Fibroblast of lung (primary cell): ENCODE measurements at regions not wholly inside any gene's neighbourhood (a gene's known extent, or its start where the extent isn't known, plus 50 kb on each side); places are given as distances from the start of the nearest gene placed in this dataset.

Experiments
- EZH2 ChIP-seq: IDR thresholded peaks from 2 replicates; pipeline ENCODE4 v1.5.1; 2012; ENCODE audit warnings: low read length, control low read depth, mild to moderate bottlenecking; ENCODE audit errors: missing control alignments
- TF ChIP-seq, protein P1 (sequence below), 2 donors: IDR thresholded peaks in 1 of 2; conservative IDR thresholded peaks in 1 of 2; 1 replicate in 1 of 2; 2 replicates in 1 of 2; pipeline ENCODE4 v1.5.1; 2011 to 2012; ENCODE audit warnings: low read length in 2 of 2, control low read depth in 1 of 2, inconsistent platforms in 1 of 2, low read depth in 1 of 2, mild to moderate bottlenecking in 1 of 2

GRCh38 chr3:34001990-34002389 lies 203.6 kb downstream of the PDCD6IP start:
- TF ChIP-seq, protein P1, sequence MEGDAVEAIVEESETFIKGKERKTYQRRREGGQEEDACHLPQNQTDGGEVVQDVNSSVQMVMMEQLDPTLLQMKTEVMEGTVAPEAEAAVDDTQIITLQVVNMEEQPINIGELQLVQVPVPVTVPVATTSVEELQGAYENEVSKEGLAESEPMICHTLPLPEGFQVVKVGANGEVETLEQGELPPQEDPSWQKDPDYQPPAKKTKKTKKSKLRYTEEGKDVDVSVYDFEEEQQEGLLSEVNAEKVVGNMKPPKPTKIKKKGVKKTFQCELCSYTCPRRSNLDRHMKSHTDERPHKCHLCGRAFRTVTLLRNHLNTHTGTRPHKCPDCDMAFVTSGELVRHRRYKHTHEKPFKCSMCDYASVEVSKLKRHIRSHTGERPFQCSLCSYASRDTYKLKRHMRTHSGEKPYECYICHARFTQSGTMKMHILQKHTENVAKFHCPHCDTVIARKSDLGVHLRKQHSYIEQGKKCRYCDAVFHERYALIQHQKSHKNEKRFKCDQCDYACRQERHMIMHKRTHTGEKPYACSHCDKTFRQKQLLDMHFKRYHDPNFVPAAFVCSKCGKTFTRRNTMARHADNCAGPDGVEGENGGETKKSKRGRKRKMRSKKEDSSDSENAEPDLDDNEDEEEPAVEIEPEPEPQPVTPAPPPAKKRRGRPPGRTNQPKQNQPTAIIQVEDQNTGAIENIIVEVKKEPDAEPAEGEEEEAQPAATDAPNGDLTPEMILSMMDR (conservative IDR thresholded peaks at IDR 0.05 in 1 of 2, IDR thresholded peaks at IDR 0.05 in 1 of 2; ENCODE audit: low read depth in 1 of 2, low read length in 2 of 2) = no peak
- TF ChIP-seq EZH2 = no peak
